HepG2 (cell line): ENCODE measurements at regions not wholly inside any gene's neighbourhood (a gene's known extent, or its start where the extent isn't known, plus 50 kb on each side); places are given as distances from the start of the nearest gene placed in this dataset.

ENCODE experiments used
- ARID4A ChIP-seq: sonication (generic); formaldehyde crosslinking; IDR thresholded peaks from 2 replicates; pipeline ENCODE4 v1.5.0; 2020; ENCODE audit warnings: mild to moderate bottlenecking, missing genetic modification reagents, borderline replicate concordance
- CBX2 ChIP-seq, 2 experiments: fragments of 200-600 bp in 1 of 2; sonication (generic); formaldehyde crosslinking in 1 of 2; IDR thresholded peaks; 2 replicates each; pipeline versions ENCODE4 v1.7.0 to v1.8.1; 2018 to 2022; ENCODE audit warnings: low read depth in 2 of 2, low read length in 1 of 2, mild to moderate bottlenecking in 1 of 2, missing genetic modification reagents in 1 of 2
- CREBL2 ChIP-seq: sonication (generic); formaldehyde crosslinking; IDR thresholded peaks from 2 replicates; pipeline ENCODE4 v1.8.1; 2023; ENCODE audit warnings: missing genetic modification reagents, mild to moderate bottlenecking, borderline replicate concordance
- FOSL2 ChIP-seq: sonication (generic); formaldehyde crosslinking; IDR thresholded peaks from 2 replicates; pipeline ENCODE4 v1.4.0; 2020; ENCODE audit warnings: missing genetic modification reagents
- HMG20A ChIP-seq: IDR thresholded peaks from 2 replicates; pipeline ENCODE4 v1.6.1; 2016; ENCODE audit warnings: borderline replicate concordance
- HMGXB4 ChIP-seq, 2 experiments: sonication (generic) in 1 of 2; formaldehyde crosslinking in 1 of 2; IDR thresholded peaks; 2 replicates each; pipeline versions ENCODE4 v1.4.0 to v1.6.1; 2018 to 2020; ENCODE audit warnings: missing genetic modification reagents in 2 of 2, borderline replicate concordance in 1 of 2, low read depth in 1 of 2, mild to moderate bottlenecking in 1 of 2, missing biosample characterization in 1 of 2
- KLF6 ChIP-seq: IDR thresholded peaks from 2 replicates; pipeline ENCODE4 v1.8.0; 2016; ENCODE audit warnings: missing biosample characterization, missing genetic modification reagents
- PCBP1 ChIP-seq: fragments of 200-400 bp; formaldehyde crosslinking; IDR thresholded peaks from 2 replicates; pipeline ENCODE4 v1.6.1; 2017; ENCODE audit warnings: mild to moderate bottlenecking, low read depth, low read length, borderline replicate concordance
- PRDM10 ChIP-seq: sonication (generic); formaldehyde crosslinking; IDR thresholded peaks from 2 replicates; pipeline ENCODE4 v1.4.0; 2020; ENCODE audit warnings: low read depth, missing genetic modification reagents
- RXRB ChIP-seq: IDR thresholded peaks from 2 replicates; pipeline ENCODE4 v1.6.1; 2016; ENCODE audit warnings: borderline replicate concordance, missing genetic modification reagents, missing compliant biosample characterization
- SKIL ChIP-seq: sonication (generic); formaldehyde crosslinking; IDR thresholded peaks from 2 replicates; pipeline ENCODE4 v1.8.0; 2022; ENCODE audit warnings: missing genetic modification reagents, mild to moderate bottlenecking, moderate library complexity, borderline replicate concordance
- SNAPC2 ChIP-seq: sonication (generic); formaldehyde crosslinking; IDR thresholded peaks from 2 replicates; pipeline ENCODE4 v1.8.1; 2022; ENCODE audit warnings: mild to moderate bottlenecking, missing genetic modification reagents
- THAP11 ChIP-seq: IDR thresholded peaks from 2 replicates; pipeline ENCODE4 v1.6.1; 2016; ENCODE audit warnings: missing biosample characterization, missing genetic modification reagents
- ZNF292 ChIP-seq: sonication (generic); formaldehyde crosslinking; IDR thresholded peaks from 2 replicates; pipeline ENCODE4 v1.8.1; 2022; ENCODE audit warnings: mild to moderate bottlenecking, low read depth, missing genetic modification reagents, borderline replicate concordance

GRCh38 chr10:92747600-92747999 is 57.8 kb downstream of the HHEX start (continued):
- TF ChIP-seq PRDM10: no peak
- TF ChIP-seq KLF6: no peak
- no peak for TF ChIP-seq CBX2 (IDR thresholded peaks at IDR 0.05; ENCODE audit: low read depth, low read length)
- TF ChIP-seq CBX2 (CRISPR knock-in tag; IDR thresholded peaks at IDR 0.05; ENCODE audit: low read depth): 0 out of 2 replicates have a peak, but pooled peaks have one; percentile 30
- no peak for TF ChIP-seq PCBP1
- no peak for TF ChIP-seq CREBL2 (CRISPR knock-in tag)
- 0 out of 2 replicates have a peak, but pooled peaks have one; percentile 47 for TF ChIP-seq SKIL
- TF ChIP-seq ZNF292 (CRISPR knock-in tag): peak; percentile 72; the same call in 1 of the 2 replicates
- peak; percentile 29; the same call in 1 of the 2 replicates for TF ChIP-seq HMG20A
- TF ChIP-seq SNAPC2 (CRISPR knock-in tag): no peak
- TF ChIP-seq ARID4A (CRISPR knock-in tag): peak; percentile 50; the same call in 1 of the 2 replicates
- TF ChIP-seq THAP11: 0 out of 2 replicates have a peak, but pooled peaks have one; percentile 23
- TF ChIP-seq FOSL2 (CRISPR knock-in tag): no peak
- 0 out of 4 replicates have a peak, but pooled peaks of 1 of the 2 experiments have one; percentile 38 for TF ChIP-seq HMGXB4 (CRISPR knock-in tag; IDR thresholded peaks at IDR 0.05; ENCODE audit: borderline replicate concordance in 1 of 2, low read depth in 1 of 2)
- TF ChIP-seq RXRB (CRISPR knock-in tag): peak; percentile 80; the same call in 1 of the 2 replicates
